ENCODE measurements at regions not wholly inside any gene's neighbourhood (a gene's known extent, or its start where the extent isn't known, plus 50 kb on each side); places are given as distances from the start of the nearest gene placed in this dataset.

DNA sequence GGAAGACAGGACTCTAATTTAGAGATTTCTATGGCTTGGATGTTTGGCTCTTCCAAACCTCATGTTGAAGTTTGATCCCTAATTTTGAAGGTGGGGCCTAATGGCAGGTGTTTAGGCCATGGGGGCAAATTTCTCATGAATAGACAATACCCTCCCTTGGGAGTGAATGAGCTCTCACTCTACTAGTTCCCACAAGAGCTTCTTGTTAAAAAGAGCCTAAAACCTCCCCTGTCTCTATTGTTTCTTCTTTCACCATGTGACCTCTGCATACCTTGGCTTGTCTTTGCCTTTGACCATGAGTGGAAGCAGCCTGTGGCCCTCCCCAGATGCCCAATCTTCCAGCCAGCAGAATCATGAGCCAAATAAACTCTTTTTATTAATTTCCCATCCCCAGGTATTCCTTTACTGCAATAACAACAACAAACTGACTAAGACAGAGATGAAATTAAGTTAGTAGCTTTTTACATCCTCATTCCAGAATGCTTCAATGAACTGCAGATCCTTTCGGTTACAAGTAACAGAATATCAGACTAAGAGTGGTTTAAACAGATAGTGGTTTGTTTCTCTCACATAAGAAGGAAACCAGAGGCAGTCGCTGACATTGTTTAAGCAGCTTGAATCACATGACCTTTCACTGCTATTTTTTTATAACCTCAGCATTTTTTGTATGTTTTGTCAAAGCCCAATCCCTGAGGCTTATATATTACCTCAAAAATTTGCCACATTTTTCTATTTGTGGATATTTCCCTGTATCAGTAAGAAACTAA is 1013.3 kb upstream of the SEMA6D start:
- DNase-seq (ENCODE audit: low read depth in 3 of 3) = no peak

DNA sequence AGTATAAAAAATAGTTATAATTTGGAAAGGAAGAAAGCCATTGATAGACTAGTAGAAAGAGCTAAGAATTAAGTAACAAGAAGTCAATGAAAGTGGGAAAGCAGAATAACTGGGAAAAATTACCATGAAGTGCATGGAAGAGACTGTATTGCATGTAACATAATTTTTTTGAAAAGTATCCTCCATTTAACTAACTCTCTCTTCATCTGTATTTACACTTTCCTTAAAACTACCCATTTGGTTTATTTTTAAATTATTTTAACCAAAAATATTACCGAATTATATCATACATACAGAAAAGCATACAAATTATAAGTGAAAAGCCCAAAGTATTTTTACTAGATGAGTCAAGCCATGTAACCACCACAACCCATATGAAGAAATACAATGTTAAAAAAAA is 1009.9 kb upstream of the SEMA6D start:
- no peak for DNase-seq (ENCODE audit: low read depth in 3 of 3)

DNA sequence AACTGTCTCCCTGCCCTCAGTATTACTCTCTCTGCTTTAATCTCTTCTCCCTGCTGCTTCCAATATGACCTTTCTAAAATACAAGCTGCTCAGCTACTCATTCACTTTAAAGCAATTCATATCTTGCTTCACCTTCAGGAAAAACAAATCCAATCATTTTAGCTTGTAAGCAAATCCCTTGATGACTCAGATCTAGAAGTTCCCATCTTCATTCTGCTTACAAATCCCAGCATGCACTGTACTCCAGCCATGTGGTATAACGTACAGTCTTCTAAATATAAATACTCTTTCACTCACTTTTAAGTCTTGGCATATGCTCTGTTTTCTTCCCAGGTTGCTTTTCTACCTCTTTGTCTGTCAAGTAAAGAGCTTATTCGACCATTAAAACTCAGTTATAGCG is 1009.1 kb upstream of the SEMA6D start:
- DNase-seq (ENCODE audit: low read depth in 3 of 3) = no peak

DNA sequence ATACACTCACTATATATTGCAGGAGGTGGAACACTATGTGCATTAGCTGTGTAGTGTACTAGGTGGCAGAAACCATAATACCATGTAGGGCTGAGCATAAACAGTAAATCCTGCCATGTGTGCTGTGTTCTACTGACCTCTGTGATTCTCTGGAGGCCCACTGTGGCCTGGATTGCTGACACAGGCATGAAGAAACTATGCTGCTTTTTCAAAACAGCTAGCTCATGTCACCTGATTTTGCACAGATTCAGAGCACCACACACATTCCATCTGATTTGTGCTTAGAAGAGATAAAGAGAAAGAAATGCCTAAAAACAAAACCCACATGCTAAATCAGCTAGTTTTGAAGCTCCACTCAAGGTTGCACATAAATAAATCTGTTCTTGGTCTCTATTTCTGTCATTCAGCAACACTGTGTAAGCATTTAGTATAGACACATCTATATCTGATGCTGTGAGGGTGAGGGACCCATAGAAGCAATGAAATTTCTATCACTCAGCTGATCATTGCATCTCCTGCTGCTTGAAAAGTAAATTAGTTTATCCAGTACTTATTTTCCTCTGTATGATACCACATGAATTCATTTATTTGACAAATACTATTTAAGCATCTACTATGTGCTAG is 1007.7 kb upstream of the SEMA6D start:
- no peak for DNase-seq (ENCODE audit: low read depth in 3 of 3)

DNA sequence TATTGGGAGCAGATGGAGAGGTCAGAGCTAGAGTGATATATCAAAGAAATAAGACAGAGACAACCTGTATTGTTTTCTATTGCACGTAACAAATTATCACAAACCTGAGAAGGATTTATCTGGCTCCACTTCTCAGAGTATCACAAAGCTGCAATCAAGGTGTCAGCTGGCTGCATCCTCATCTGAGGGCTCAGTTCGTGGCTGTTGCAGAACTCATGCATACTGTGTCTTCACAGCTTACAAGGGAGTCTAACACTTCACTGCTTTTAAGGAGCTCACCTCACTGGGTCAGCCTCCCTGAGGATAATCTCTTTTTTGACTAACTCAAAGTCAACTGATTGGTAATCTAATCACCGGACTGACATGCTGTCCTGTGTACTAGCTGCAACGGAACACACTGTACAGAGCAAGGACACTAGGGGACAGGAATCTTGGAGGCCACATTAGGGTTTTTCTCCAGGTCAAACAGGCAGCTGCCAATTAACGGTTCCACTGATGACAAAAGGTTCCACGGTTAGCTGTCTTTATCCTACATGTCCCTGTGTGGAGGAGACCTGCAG is 1006.8 kb upstream of the SEMA6D start:
- no peak for DNase-seq (ENCODE audit: low read depth in 3 of 3)

DNA sequence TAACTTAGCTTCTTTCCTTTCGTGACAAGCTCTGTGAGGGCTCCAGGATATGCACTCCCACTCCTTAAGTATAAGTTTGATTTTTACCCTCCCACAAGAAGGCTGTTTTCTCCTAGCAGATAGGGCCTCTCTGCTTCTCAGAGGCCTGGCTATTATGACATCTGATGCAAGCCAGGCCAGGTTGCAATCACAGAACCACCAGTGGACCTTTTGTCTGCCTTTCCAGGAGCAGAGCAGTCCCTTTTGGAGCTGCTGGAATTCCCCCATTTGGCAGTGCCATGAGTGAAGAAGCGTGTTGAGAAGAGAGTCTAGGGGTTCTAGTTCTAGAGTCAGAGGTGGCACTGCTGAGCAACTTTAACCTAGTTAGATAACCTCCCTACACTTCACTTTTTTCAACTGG is 1004.3 kb upstream of the SEMA6D start:
- no peak for DNase-seq (ENCODE audit: low read depth in 3 of 3)

DNA sequence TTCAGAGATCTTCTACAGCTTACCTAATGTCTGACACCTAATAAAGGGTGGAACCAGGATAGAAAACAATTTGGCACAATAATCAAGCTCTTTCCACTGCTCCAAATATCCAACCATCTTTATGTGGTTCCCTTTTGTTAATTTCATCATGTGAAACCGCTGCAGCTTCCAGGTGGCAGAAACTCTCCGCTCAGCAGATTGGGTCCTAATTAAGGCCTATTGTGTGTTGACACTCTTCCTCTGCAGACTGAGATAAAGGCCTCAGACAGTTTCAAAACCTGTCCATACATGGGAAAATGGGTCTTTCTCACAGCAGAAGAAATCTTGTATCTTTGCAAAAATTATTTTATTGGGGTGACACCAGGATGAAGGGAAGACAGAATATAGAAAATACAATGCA is 1002.4 kb upstream of the SEMA6D start:
- DNase-seq (ENCODE audit: low read depth in 3 of 3) = no peak

DNA sequence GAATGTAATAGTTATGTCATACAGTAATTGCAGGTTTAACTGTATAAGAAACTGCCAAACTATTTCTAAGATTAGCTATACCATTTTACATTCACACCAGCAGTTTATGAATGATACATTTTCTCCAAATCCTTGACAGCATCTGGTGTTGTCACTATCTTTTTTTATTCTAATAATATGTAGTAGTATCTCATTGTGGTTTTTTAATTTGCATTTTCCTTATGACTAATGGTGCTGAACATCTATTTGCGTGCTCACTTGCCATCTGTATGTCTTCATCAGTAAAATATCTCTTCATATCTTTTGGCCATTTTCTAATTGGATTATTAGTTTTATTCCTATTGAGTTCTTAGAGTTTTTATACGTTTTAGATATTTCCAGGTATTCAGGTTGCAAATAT is 994.0 kb upstream of the SEMA6D start:
- no peak for DNase-seq (ENCODE audit: low read depth in 3 of 3)

DNA sequence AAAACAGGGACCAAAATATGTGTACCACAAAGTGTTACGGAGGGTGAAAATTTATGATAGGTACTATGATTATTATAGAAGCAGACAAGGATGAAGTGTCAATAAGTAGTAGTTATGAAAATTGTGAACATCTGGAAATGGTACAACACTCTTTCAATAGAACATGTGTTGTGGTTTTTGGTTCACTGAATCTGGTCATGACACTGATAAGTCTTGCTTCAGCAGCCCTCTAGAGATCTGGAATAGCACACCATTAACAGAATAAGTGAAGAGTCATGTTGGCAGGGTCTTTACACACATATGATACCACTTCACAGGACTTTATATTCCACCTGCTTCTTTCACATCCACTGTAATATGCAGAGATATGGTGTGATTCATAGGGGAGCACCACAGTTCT is 985.2 kb upstream of the SEMA6D start:
- DNase-seq (ENCODE audit: low read depth in 3 of 3) = no peak

DNA sequence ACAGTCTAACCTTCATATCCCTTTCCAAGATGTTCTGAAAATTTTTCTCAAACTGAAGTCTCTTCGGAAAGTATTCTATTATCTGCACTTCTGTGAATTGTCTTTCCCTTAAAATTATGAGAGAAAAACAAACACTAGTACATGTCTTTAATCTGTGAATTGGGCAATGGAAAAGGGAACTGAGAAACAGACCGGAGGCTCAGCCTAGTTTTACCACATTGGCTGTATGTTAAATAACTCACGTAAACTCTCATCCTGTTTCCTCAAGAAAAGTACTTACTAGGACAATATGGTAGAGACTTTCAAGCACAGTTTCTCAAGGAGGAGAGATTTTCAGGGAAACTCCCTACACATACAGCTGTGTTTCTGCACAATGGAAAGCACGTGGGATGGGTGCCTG is 982.2 kb upstream of the SEMA6D start:
- DNase-seq (ENCODE audit: low read depth in 3 of 3) = no peak

DNA sequence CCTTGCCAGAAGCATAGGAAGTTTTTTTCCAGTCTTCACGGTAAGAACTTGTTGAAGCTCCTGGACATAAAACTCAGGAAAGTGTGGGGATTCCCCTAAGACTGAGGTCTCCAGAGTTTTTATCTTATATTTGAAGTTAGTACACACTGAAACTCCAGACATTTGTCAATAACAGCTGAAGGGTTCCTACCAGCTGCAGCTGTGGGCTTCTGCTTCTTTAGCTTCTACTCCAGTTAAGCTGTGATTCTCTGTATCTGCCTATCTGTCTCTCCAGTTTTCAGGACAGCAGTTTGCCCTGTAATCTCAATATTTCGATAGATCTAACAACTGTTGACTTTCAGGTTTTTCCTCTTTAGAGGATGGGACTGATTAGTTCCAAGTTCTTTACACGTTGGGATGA is 966.0 kb upstream of the SEMA6D start:
- no peak for DNase-seq (ENCODE audit: low read depth in 3 of 3)

DNA sequence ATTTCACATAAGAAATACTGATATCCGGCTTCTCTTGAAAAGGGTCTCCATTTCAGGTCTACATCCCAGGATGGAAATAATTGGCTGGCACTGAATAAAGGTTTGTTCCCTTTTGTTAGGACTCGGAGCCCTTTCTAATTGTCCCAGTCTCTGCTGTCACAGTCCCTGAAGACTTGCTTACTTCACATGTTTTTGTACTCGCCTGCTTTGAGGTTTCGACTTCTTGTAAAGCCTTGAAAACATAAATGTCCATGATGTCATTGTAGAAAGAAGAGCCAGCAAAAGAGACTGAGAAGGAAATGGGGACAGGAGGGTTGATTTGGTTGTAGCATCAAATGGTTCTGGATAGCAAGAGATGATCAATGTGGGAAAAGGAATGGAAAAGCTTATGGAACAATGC is 963.4 kb upstream of the SEMA6D start:
- DNase-seq (ENCODE audit: low read depth in 3 of 3) = no peak

DNA sequence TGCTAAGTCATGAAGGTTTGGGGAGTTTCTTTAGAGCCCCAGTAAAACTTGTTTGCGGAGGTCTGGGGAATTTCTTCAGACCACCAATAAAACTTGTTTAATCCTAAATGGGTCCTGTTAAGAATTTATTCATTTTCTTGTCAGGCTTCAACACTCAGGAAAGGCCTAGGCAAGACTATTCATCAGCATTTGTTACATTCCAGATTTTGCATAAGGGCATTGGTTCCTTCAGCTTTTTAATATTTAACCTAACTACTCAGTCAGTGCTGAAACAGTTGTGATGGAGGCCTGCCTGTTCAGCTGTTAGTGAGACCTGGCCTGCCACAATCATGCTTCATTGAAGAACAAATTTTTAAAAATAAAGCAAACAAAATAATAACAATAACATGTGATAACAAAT is 954.2 kb upstream of the SEMA6D start:
- DNase-seq (ENCODE audit: low read depth in 3 of 3) = no peak

DNA sequence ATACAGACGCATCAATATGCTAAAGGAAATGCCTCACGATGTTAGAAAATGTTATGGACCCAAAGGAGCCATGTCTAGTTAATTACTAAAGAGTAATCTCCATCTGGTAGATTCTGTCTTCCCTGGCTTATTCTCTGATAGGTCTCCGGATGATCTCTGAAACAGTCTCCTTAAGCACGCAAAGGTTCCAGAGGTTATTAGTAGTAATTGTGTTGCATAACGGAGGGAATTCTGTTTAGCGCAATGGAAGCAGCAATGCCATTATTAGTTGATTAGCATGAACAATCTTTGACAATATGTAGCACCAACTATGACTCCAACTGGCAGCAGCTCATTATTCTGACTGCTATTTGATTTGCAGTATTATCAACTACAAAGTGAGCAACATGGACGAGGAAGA is 952.5 kb upstream of the SEMA6D start:
- DNase-seq (ENCODE audit: low read depth in 3 of 3) = no peak

DNA sequence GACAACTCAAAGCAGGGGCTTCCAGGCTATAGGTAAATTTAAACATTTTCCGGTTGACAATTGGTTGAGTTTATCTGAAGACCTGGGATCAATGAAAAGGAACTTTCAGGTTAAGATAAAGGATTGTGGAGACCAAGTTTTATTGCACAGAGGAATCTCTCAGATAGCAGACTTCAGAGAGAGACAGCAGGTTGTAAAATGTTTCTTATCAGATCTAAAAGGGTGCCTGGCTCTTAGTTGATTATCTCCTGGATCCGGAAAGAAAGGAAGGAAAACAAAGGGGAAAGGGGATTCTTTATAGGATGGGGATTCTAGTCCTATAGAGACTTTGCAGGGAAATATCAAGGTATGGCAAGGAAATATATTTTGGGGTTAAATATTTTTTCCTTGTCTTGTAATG is 951.3 kb upstream of the SEMA6D start:
- no peak for DNase-seq (ENCODE audit: low read depth in 3 of 3)

DNA sequence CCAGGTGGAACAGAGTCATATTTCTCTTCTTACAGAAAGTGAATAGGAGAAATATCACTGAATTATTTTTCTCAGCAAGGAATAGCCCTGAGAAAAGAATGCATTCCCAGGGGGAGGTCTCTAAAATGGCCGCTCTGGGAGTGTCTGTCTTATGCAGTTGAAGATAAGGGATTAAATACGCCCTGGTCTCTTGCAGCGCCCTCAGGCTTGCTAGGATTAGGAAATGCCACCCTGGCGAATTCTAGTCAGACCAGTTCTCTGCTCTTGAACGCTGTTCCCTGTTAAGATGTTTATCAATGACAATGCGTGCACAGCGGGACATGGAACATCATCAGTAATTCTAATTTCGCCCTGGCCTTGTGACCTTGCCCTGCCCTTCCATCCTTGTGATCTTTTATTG is 949.0 kb upstream of the SEMA6D start:
- no peak for DNase-seq (ENCODE audit: low read depth in 3 of 3)

DNA sequence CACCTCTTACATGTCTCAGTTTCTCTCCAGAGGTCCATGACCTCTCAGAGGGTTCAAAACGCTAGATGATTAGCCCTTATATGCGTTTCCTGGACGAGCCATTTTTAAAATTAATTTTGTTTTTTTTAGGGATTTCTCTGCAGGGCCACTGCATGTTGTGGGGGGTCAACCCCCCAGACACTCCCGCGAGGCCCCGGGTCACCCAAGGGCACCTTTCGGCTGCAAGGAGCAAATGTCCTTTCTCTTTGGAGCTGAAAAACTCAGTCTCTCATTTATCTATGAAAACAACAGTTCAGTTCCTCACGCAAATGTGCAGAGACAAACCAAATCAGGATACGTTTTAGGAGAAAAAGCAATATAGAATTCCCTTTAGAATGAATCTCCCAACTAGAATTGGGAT is 944.3 kb upstream of the SEMA6D start:
- no peak for DNase-seq (ENCODE audit: low read depth in 3 of 3)

DNA sequence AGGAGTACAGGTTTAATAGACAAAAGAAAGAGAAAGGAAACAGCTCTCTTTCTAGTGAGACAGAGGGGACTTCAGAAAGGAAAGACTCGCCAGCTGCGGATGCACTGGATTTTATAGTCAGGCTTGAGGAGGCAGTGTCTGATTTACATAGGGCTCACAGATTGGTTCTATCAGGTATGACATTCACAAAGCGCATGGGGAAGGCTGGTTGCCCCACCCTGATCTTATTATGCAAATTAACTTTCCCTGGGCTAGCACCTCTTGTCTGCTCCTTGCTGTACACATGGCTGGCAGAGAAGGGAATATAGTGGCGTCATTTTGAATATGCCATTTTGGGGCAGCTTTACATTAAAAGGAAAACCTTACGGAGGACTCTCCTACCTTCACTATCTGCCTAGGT is 938.4 kb upstream of the SEMA6D start:
- DNase-seq (ENCODE audit: low read depth in 3 of 3) = no peak

DNA sequence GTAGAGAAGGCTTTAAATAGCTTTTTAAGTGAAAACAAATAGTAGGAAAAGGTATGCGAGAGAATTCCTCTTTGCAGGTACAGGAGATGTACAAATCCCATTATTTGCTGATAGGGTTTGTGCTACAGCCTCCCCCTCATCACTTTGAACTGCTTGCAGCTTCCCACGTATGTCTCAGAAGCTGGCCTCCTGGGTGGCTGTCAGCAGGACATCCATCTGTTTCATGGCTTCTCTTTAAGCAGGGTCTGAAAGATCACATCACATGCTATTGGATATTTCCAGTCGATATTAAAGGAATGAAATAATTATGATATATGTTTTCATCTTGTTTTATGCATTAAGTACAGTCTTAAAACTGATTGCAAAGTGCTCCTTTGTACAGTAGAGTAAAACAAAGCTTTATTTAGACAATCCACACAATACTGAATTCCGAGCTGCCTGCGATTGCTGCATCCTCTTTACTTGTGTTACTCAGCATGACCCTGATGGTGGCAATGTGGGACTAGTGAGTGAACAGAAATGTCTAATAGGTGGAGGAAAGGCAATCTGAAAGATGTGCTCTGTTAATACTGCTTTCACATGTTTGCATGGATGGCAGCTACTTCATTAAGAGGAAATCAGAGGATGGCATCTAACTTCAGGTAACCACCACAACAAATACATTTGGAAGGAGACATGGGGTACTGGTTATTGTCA is 930.6 kb upstream of the SEMA6D start:
- DNase-seq (ENCODE audit: low read depth in 3 of 3) = no peak

DNA sequence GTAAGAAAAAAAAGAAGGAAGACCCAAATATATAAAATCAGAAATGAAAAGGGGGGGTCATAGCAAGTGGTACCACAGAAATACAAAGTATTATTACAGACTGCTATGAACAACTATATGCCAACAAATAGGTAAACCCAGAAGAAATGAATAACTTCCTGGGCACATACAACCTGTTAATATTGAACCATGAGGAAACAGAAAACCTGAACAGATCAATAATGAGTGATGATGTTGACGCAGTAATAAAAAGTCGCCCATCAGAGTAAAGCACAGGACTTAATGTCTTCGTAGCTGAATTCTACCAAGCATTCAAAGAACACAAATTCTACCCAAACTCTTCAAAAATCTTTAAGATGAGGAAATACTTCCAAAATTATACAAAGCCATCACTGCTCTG is 921.6 kb upstream of the SEMA6D start:
- DNase-seq (ENCODE audit: low read depth in 3 of 3) = no peak

DNA sequence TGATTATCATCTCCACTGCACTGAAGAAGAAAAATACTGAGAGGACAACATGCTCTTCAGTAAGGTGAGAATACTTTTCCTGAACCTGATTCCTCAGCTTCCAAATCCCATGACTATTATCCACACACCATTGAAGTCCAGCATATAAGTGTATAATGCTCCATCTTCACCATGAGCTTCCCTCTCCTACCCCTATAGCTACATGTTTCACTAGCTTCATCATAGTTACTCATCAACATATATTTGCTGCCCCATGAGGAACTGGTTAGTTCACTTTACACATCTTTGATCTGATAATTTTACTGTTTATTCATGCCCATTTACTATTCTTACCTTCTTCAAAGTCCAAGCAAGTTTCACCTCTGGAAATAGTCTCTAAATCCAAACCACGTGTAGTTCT is 908.5 kb upstream of the SEMA6D start:
- DNase-seq (ENCODE audit: low read depth in 3 of 3) = no peak

DNA sequence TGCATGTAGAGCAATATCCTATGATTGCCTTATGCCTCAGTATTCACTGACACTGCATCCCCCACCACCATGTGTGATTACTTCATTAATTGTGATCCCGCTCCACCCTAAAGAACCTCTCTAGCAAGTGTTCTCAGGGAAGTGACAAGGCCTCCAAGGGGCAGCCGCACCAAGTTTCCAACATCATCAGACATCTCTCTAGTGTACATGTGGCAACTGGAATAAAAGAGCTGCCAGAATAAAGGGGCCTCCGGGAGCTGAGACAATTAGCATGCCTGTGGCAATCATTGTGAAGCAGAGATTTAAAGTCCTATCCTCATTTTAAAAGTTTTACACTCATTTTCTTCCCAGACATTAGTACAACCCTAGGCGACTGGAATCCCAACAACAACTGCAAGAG is 902.1 kb upstream of the SEMA6D start:
- DNase-seq (ENCODE audit: low read depth in 3 of 3) = no peak

DNA sequence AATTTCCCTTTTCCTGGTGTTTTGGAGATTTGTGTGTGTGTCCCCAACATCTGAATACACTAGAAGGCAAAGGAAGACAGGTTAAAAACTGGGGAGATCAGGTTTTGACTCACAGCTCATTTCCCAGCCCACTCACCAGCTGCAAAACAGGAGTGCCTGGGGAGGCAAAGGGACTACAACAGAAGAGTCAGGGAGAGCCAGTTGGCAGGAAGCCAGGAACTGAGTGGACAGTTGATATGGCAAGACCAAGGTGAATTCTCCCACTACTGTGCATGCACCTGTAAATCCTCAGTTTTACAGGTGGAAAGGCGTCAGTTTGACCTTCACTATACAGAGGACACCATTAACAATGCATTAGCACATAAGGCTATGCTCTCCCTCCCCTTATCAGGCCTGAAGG is 901.5 kb upstream of the SEMA6D start:
- no peak for DNase-seq (ENCODE audit: low read depth in 3 of 3)

All from stimulated activated CD4-positive, alpha-beta T cell treated with anti-CD3 and anti-CD28 coated beads, TNF-alpha, amount 100 ng/mL, for 24 hours (primary cell).